ENCODE measurements at regions not wholly inside any gene's neighbourhood (a gene's known extent, or its start where the extent isn't known, plus 50 kb on each side); places are given as distances from the start of the nearest gene placed in this dataset.

DNA sequence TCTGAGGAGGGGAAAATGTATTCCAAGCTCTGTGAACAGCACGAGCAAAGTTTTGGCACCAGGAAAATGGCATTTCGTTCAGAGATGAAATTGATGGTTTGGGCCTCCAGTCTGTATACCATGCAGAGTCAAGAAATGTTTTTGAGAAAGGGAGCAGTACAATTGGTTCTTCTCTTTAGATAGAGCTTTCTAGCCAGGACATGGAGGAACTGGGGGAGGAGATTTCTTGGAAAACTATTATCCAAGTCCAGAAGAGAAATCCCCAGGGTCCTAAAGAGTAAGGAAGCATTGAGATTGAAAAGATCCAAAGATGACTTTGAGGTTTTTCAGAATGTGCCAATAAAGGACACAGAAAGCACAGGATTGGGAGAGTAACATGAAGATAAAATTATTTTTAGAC lies 432.4 kb downstream of the TNS1 start:
- ChIA-PET POLR2A (no interaction called here), CTCF (no interaction called here)
- TF ChIP-seq ZNF384 (IDR thresholded peaks at IDR 0.05) (no peak), SUZ12 (IDR thresholded peaks at IDR 0.05) (no peak), ELF4 (IDR thresholded peaks at IDR 0.05) (no peak), TARDBP (IDR thresholded peaks at IDR 0.05) (no peak), LEF1 (IDR thresholded peaks at IDR 0.05; ENCODE audit: borderline replicate concordance) (no peak), L3MBTL2 (conservative IDR thresholded peaks at IDR 0.05) (no peak), FOXK2 (IDR thresholded peaks at IDR 0.05) (no peak), FOXM1 (IDR thresholded peaks at IDR 0.05; ENCODE audit: borderline replicate concordance) (no peak), ARNT (IDR thresholded peaks at IDR 0.05) (no peak)
- TF ChIP-seq, protein P1, sequence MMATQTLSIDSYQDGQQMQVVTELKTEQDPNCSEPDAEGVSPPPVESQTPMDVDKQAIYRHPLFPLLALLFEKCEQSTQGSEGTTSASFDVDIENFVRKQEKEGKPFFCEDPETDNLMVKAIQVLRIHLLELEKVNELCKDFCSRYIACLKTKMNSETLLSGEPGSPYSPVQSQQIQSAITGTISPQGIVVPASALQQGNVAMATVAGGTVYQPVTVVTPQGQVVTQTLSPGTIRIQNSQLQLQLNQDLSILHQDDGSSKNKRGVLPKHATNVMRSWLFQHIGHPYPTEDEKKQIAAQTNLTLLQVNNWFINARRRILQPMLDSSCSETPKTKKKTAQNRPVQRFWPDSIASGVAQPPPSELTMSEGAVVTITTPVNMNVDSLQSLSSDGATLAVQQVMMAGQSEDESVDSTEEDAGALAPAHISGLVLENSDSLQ (IDR thresholded peaks at IDR 0.05): no peak
- DNase-seq (ENCODE audit: extremely low spot score): no peak

DNA sequence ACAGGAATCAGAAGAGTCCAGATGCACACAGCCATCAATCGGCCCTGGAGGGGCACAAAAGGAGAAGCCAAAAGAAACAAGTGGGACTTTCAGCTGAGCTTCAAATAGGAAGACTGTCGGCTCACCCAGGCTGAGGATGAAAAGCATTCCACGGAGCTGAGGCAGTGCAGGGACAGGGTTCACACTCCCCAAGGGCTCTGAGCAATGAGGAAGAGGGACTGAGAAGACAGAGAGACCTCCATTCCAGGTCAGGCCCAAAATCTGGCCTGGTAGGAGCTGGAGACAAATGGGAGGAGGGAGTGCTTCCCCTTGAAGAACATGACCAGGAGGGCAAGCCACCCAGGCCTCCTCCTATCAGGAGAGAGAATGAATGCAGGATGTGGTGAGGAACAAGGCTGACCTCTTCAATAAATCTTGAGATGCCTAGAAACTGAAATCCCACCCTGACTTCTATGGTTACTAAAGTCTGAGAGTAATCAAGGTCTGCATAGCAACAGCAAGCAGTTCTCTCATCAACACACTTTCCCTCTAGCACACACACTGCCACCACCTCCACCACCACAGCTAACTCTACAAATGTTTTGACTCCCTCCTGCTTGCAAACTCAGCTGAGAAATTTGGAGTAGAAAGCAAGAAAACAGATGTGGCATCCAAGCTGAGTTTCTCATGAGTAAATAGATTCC lies 434.4 kb downstream of the TNS1 start:
- CTCF ChIA-PET: no interaction called here
- POLR2A ChIA-PET: no interaction called here
- DNase-seq (ENCODE audit: extremely low spot score): no peak

DNA sequence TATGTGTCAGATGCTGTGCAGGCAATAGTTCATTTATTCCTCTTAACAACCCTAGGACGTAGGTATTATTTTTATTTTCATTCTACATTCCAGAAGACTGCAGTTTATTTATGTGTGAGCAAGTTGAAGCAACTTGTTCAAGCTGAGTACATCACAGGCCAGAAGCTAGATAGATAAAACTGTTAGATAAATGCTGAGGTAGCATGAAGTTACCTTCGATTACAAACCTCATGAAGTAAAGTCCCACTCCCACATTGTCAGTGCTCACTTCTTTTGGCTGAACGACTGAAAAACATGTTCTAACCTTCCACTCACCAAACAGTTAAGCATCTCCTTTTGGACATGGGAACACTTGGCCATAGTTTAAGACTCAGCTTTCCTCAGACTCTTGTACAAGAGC lies 439.2 kb downstream of the TNS1 start:
- CTCF ChIA-PET: interaction anchor here (1.2 kb wide), 1 partner anchor 150 kb away, joined by 3 read pairs; no protein-coding TSS in a partner anchor

More for the DNA sequence above, 434.4 kb downstream of the TNS1 start:
- TF ChIP-seq L3MBTL2 (conservative IDR thresholded peaks at IDR 0.05) (no peak), SUZ12 (IDR thresholded peaks at IDR 0.05) (no peak), FOXA1 (IDR thresholded peaks at IDR 0.05) (no peak), LEF1 (IDR thresholded peaks at IDR 0.05; ENCODE audit: borderline replicate concordance) (no peak), FOXK2 (IDR thresholded peaks at IDR 0.05) (no peak), NFRKB (IDR thresholded peaks at IDR 0.05) (no peak)
- TF ChIP-seq, protein P1 (IDR thresholded peaks at IDR 0.05): no peak

DNA sequence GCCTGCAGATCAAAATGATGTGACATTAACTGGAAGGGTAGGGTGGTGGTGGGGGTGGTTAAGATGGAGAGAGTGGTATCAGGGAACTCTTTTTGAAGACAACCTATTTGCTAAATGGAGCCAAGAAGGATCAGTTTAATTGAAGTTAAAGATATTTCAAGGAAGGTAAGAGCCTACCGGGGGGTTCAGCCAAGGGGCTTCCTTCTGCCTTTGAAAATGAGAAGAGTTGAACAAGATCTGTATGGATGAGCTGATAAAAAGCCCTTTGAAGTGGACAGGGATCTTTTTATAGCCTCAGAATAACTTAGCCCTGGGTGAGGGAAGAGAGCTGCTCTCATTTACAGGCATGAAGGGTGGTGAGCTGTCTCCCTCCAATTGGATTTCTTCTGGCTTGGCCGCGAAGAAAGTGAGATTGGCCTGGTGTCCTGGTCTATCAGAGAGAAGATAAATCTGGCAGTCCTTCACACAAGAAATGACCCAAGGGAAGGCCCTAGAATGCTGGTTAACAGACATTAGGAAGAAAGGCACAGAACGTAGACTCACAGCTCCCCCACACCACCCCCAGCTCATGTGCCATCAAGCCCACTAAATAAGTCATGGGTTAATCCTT lies 439.8 kb downstream of the TNS1 start:
- POLR2A ChIA-PET: no interaction called here
- DNase-seq (ENCODE audit: extremely low spot score): no peak
- no peak for TF ChIP-seq NFRKB (IDR thresholded peaks at IDR 0.05)
- TF ChIP-seq ELF4 (IDR thresholded peaks at IDR 0.05): no peak
- no peak for TF ChIP-seq LEF1 (IDR thresholded peaks at IDR 0.05; ENCODE audit: borderline replicate concordance)
- CTCF ChIA-PET: no interaction called here

More for the DNA sequence above, 439.2 kb downstream of the TNS1 start:
- TF ChIP-seq FOXA1 (IDR thresholded peaks at IDR 0.05) (no peak), BHLHE40 (IDR thresholded peaks at IDR 0.05; ENCODE audit: borderline replicate concordance) (no peak), FOXM1 (IDR thresholded peaks at IDR 0.05; ENCODE audit: borderline replicate concordance) (no peak), FOXK2 (IDR thresholded peaks at IDR 0.05) (no peak), ARNT (IDR thresholded peaks at IDR 0.05) (no peak), LEF1 (IDR thresholded peaks at IDR 0.05; ENCODE audit: borderline replicate concordance) (no peak), ELF4 (IDR thresholded peaks at IDR 0.05) (no peak), SP1 (IDR thresholded peaks at IDR 0.05) (no peak), ZNF384 (IDR thresholded peaks at IDR 0.05) (no peak), CTBP1 (IDR thresholded peaks at IDR 0.05; ENCODE audit: borderline replicate concordance) (no peak), NFRKB (IDR thresholded peaks at IDR 0.05) (no peak), TARDBP (IDR thresholded peaks at IDR 0.05) (no peak), L3MBTL2 (conservative IDR thresholded peaks at IDR 0.05) (no peak), SUZ12 (IDR thresholded peaks at IDR 0.05) (no peak)
- TF ChIP-seq, protein P1 (IDR thresholded peaks at IDR 0.05): no peak
- POLR2A ChIA-PET: no interaction called here
- no peak for DNase-seq (ENCODE audit: extremely low spot score)

DNA sequence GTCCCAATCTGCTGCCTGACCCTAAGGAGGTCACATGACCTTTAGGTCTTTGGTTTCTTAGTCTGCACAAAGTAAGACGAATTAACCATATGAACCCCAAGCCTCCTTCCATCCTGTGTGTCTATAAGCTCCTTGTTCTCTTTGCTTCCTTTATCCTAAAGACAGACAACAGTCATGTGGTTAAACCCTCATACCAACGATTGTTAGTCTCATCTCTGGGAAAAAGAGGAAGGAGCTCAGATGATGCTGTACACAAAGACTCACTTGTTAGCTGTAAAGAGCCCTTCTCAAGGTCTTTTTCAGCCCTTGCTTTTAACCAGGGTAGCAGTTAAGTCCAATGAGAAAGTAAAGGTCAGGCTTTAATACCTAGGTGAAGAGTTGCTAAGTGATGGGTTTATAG lies 443.7 kb downstream of the TNS1 start:
- DNase-seq (ENCODE audit: extremely low spot score): no peak
- no peak for TF ChIP-seq ARNT (IDR thresholded peaks at IDR 0.05)
- TF ChIP-seq LEF1 (IDR thresholded peaks at IDR 0.05; ENCODE audit: borderline replicate concordance): no peak
- no peak for TF ChIP-seq ZNF384 (IDR thresholded peaks at IDR 0.05)
- no peak for TF ChIP-seq SP1 (IDR thresholded peaks at IDR 0.05)
- no peak for TF ChIP-seq L3MBTL2 (conservative IDR thresholded peaks at IDR 0.05)
- no peak for TF ChIP-seq TARDBP (IDR thresholded peaks at IDR 0.05)
- no peak for TF ChIP-seq SUZ12 (IDR thresholded peaks at IDR 0.05)
- POLR2A ChIA-PET: no interaction called here
- CTCF ChIA-PET: no interaction called here

DNA sequence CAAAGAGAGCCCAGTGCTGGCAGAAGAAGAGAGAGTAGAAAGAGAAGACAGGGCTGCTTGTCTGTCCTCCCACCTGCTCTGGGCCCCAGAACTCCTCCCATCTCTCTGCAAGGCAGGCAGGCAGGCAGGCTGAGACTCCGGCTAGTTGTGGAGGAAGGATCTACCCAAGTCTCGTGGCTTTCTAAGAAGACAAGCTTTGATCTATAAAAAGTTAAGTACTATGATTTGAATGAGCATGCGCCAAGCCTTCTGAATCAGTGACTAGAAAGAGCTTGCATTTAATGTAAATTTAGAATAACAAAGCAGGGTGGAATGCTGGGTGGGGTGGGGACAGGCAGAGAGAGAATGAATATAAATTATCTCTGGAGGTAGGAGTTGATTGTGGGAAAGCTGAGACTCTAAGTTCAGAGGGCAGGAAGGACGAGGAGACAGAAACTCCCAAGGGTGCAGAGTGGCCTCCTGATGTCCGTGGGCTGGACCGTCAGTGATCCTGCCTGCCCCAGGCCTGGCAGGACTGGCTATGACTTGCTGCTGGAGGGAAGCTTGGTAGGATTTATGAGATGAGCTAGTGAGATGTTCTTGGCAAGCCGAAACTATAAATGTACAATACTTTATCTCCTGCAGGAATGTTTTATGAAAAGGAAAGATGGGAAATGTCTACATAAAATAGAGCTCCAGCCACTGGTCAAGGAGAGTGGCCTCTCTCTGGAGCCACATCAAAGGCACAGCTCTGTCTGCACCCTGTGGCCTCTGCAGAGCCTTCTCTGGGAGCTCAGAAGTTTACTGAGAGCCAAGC lies 447.5 kb downstream of the TNS1 start:
- ChIA-PET CTCF (interaction anchor here (0.6 to 0.7 kb wide), 2 partner anchors 18 to 169 kb away, joined by 3 to 4 read pairs; no protein-coding TSS in a partner anchor), POLR2A (no interaction called here)
- TF ChIP-seq CTBP1 (IDR thresholded peaks at IDR 0.05; ENCODE audit: borderline replicate concordance) (no peak), BHLHE40 (IDR thresholded peaks at IDR 0.05; ENCODE audit: borderline replicate concordance) (no peak), HDGF (IDR thresholded peaks at IDR 0.05; ENCODE audit: borderline replicate concordance) (no peak), FOXK2 (IDR thresholded peaks at IDR 0.05) (no peak), ZNF384 (IDR thresholded peaks at IDR 0.05) (no peak), NFRKB (IDR thresholded peaks at IDR 0.05) (no peak), L3MBTL2 (conservative IDR thresholded peaks at IDR 0.05) (no peak), FOXM1 (IDR thresholded peaks at IDR 0.05; ENCODE audit: borderline replicate concordance) (no peak)
- DNase-seq (ENCODE audit: extremely low spot score): no peak

Measured in HEK293T (cell line).